IMR-90 (cell line): ENCODE measurements at regions not wholly inside any gene's neighbourhood (a gene's known extent, or its start where the extent isn't known, plus 50 kb on each side); places are given as distances from the start of the nearest gene placed in this dataset.

Experiments
- BHLHE40 ChIP-seq: fragments of 150-350 bp; IDR thresholded peaks from 2 replicates; pipeline ENCODE4 v1.6.1; 2016; ENCODE audit warnings: mild to moderate bottlenecking, low read depth, low read length
- CEBPB ChIP-seq: IDR thresholded peaks from 2 replicates; pipeline ENCODE4 v1.6.1; 2012; ENCODE audit warnings: low read depth, low read length, improper control_type of control experiment
- FOS ChIP-seq: fragments of 150-350 bp; IDR thresholded peaks from 2 replicates; pipeline ENCODE4 v1.6.1; 2016; ENCODE audit warnings: low read depth, low read length
- MAFK ChIP-seq: IDR thresholded peaks from 2 replicates; pipeline ENCODE4 v1.6.1; 2012; ENCODE audit warnings: low read depth, low read length, improper control_type of control experiment
- POLR2A ChIP-seq: IDR thresholded peaks from 2 replicates; pipeline ENCODE4 v1.6.1; 2012; ENCODE audit warnings: mild to moderate bottlenecking, low read depth, low read length
- RCOR1 ChIP-seq: IDR thresholded peaks from 2 replicates; pipeline ENCODE4 v1.6.1; 2012; ENCODE audit warnings: mild to moderate bottlenecking, low read length, improper control_type of control experiment; ENCODE audit not compliant: insufficient replicate concordance
- SMC3 ChIP-seq: fragments of 150-350 bp; IDR thresholded peaks from 2 replicates; pipeline ENCODE4 v1.6.1; 2016; ENCODE audit warnings: low read depth, mild to moderate bottlenecking, antibody characterized with exemption, low read length, moderate library complexity
- TF ChIP-seq, protein P1 (sequence below): conservative IDR thresholded peaks from 2 replicates; pipeline ENCODE4 v1.5.1; 2012; ENCODE audit warnings: mild to moderate bottlenecking, low read depth, low read length, improper control_type of control experiment
- TF ChIP-seq, protein P2 (sequence below): fragments of 150-350 bp; IDR thresholded peaks from 2 replicates; pipeline ENCODE4 v1.6.1; 2016; ENCODE audit warnings: low read depth, mild to moderate bottlenecking, low read length, moderate library complexity, borderline replicate concordance

DNA sequence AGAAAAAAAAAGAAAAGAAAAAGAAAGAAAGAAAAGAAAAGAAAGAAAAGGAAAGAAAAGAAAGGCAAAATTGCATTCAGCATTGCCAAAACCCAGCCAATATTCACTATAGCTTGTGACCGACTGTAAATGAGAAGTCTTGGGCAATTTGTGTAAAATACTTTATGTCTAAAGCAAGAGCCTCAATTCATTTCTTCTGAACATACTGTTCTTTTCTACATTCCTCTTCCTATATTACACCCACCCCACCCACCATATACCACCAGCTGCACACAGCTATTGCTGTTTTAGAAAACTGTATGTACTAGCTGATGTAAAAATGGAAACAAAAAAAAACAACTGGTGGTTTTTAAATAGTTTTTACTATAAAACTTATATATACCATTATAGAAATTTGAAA is 156.9 kb upstream of the TTC29 start:
- no peak for TF ChIP-seq FOS
- TF ChIP-seq RCOR1: no peak
- TF ChIP-seq, protein P1, sequence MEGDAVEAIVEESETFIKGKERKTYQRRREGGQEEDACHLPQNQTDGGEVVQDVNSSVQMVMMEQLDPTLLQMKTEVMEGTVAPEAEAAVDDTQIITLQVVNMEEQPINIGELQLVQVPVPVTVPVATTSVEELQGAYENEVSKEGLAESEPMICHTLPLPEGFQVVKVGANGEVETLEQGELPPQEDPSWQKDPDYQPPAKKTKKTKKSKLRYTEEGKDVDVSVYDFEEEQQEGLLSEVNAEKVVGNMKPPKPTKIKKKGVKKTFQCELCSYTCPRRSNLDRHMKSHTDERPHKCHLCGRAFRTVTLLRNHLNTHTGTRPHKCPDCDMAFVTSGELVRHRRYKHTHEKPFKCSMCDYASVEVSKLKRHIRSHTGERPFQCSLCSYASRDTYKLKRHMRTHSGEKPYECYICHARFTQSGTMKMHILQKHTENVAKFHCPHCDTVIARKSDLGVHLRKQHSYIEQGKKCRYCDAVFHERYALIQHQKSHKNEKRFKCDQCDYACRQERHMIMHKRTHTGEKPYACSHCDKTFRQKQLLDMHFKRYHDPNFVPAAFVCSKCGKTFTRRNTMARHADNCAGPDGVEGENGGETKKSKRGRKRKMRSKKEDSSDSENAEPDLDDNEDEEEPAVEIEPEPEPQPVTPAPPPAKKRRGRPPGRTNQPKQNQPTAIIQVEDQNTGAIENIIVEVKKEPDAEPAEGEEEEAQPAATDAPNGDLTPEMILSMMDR: no peak
- no peak for TF ChIP-seq BHLHE40
- TF ChIP-seq CEBPB: no peak
- TF ChIP-seq MAFK: no peak
- no peak for TF ChIP-seq SMC3
- TF ChIP-seq, protein P2, sequence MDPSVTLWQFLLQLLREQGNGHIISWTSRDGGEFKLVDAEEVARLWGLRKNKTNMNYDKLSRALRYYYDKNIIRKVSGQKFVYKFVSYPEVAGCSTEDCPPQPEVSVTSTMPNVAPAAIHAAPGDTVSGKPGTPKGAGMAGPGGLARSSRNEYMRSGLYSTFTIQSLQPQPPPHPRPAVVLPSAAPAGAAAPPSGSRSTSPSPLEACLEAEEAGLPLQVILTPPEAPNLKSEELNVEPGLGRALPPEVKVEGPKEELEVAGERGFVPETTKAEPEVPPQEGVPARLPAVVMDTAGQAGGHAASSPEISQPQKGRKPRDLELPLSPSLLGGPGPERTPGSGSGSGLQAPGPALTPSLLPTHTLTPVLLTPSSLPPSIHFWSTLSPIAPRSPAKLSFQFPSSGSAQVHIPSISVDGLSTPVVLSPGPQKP: no peak
- TF ChIP-seq POLR2A: no peak; the same call in 1 of the 2 replicates
